ENCODE measurements at regions not wholly inside any gene's neighbourhood (a gene's known extent, or its start where the extent isn't known, plus 50 kb on each side); places are given as distances from the start of the nearest gene placed in this dataset.
"Not testable (repeated sequence)": the region's sequence is repeated elsewhere in the genome, so short reads cannot be mapped to it uniquely, and the experiment has no call there.

- H3K9me3 Mint-ChIP-seq; H3K4me3 Mint-ChIP-seq; H3K27ac Mint-ChIP-seq; ATAC-seq (ENCODE audit: low read depth); H3K4me1 Mint-ChIP-seq; DNase-seq (ENCODE audit: low spot score in 2 of 2); H3K27me3 Mint-ChIP-seq: not testable (repeated sequence)
- H3K36me3 Mint-ChIP-seq: peaks cover 18% of the 10 kb centered on the region
Observed at GRCh38 chr20:30386099-30386498, 871.4 kb upstream of the DEFB115 start.

- H3K9me3 Mint-ChIP-seq; DNase-seq (ENCODE audit: low spot score in 2 of 2); H3K4me3 Mint-ChIP-seq; H3K4me1 Mint-ChIP-seq; H3K27ac Mint-ChIP-seq; H3K27me3 Mint-ChIP-seq; ATAC-seq (ENCODE audit: low read depth): not testable (repeated sequence)
- peaks cover 15% of the 10 kb centered on the region for H3K36me3 Mint-ChIP-seq
Observed at GRCh38 chr20:30387823-30388222, 869.6 kb upstream of the DEFB115 start.

GRCh38 chr20:30393523-30393922 is 863.9 kb upstream of the DEFB115 start:
- not testable (repeated sequence) for H3K9me3 Mint-ChIP-seq; H3K4me1 Mint-ChIP-seq; DNase-seq (ENCODE audit: low spot score in 2 of 2); ATAC-seq (ENCODE audit: low read depth); H3K4me3 Mint-ChIP-seq; H3K27ac Mint-ChIP-seq; H3K27me3 Mint-ChIP-seq
- H3K36me3 Mint-ChIP-seq: peaks cover 22% of the 10 kb centered on the region

- not testable (repeated sequence) for H3K27me3 Mint-ChIP-seq; H3K9me3 Mint-ChIP-seq; H3K4me3 Mint-ChIP-seq; DNase-seq (ENCODE audit: low spot score in 2 of 2); H3K27ac Mint-ChIP-seq; ATAC-seq (ENCODE audit: low read depth); H3K4me1 Mint-ChIP-seq
- peaks cover 43% of the 10 kb centered on the region for H3K36me3 Mint-ChIP-seq
Observed at GRCh38 chr20:30397111-30397510, 860.4 kb upstream of the DEFB115 start.

GRCh38 chr20:30405061-30405460 is 852.4 kb upstream of the DEFB115 start:
- not testable (repeated sequence) for DNase-seq (ENCODE audit: low spot score in 2 of 2); H3K27ac Mint-ChIP-seq; H3K9me3 Mint-ChIP-seq; ATAC-seq (ENCODE audit: low read depth); H3K27me3 Mint-ChIP-seq; H3K4me3 Mint-ChIP-seq; H3K4me1 Mint-ChIP-seq
- H3K36me3 Mint-ChIP-seq: peaks cover 34% of the 10 kb centered on the region

- ATAC-seq (ENCODE audit: low read depth); H3K27me3 Mint-ChIP-seq; H3K4me3 Mint-ChIP-seq; H3K27ac Mint-ChIP-seq; DNase-seq (ENCODE audit: low spot score in 2 of 2); H3K9me3 Mint-ChIP-seq; H3K4me1 Mint-ChIP-seq: not testable (repeated sequence)
- peaks cover 28% of the 10 kb centered on the region for H3K36me3 Mint-ChIP-seq
Observed at GRCh38 chr20:30405585-30405984, 851.9 kb upstream of the DEFB115 start.

GRCh38 chr20:30406370-30406769 is 851.1 kb upstream of the DEFB115 start:
- not testable (repeated sequence) for ATAC-seq (ENCODE audit: low read depth); H3K9me3 Mint-ChIP-seq; H3K4me1 Mint-ChIP-seq; H3K27ac Mint-ChIP-seq; H3K27me3 Mint-ChIP-seq; H3K4me3 Mint-ChIP-seq; DNase-seq (ENCODE audit: low spot score in 2 of 2)
- H3K36me3 Mint-ChIP-seq: peaks cover 20% of the 10 kb centered on the region

- H3K4me3 Mint-ChIP-seq: no peak overlapping the region
Observed at GRCh38 chr20:30412972-30413371, 844.5 kb upstream of the DEFB115 start.

GRCh38 chr20:30417387-30417786 is 840.1 kb upstream of the DEFB115 start:
- not testable (repeated sequence) for H3K27me3 Mint-ChIP-seq; H3K4me3 Mint-ChIP-seq; DNase-seq (ENCODE audit: low spot score in 2 of 2); H3K27ac Mint-ChIP-seq; ATAC-seq (ENCODE audit: low read depth); H3K4me1 Mint-ChIP-seq; H3K9me3 Mint-ChIP-seq
- H3K36me3 Mint-ChIP-seq: peaks cover 18% of the 10 kb centered on the region

More at GRCh38 chr20:30412972-30413371, 844.5 kb upstream of the DEFB115 start:
- no peak for DNase-seq (ENCODE audit: low spot score in 2 of 2)
- H3K27me3 Mint-ChIP-seq: no peaks in the 10 kb centered on the region
- peaks cover 13% of the 10 kb centered on the region for H3K36me3 Mint-ChIP-seq
- no peaks in the 10 kb centered on the region for H3K4me1 Mint-ChIP-seq
- H3K27ac Mint-ChIP-seq: no peak overlapping the region
- peaks cover 14% of the 10 kb centered on the region for H3K9me3 Mint-ChIP-seq
- ATAC-seq (ENCODE audit: low read depth): no peak

- peaks cover 18% of the 10 kb centered on the region for H3K36me3 Mint-ChIP-seq
- H3K27me3 Mint-ChIP-seq; H3K9me3 Mint-ChIP-seq; H3K4me3 Mint-ChIP-seq; H3K27ac Mint-ChIP-seq; ATAC-seq (ENCODE audit: low read depth); H3K4me1 Mint-ChIP-seq; DNase-seq (ENCODE audit: low spot score in 2 of 2): not testable (repeated sequence)
Observed at GRCh38 chr20:30418378-30418777, 839.1 kb upstream of the DEFB115 start.

- Mint-ChIP-seq H3K27me3 (no peaks in the 10 kb centered on the region), H3K27ac (no peak overlapping the region), H3K36me3 (peaks cover 18% of the 10 kb centered on the region), H3K9me3 (peaks cover 3% of the 10 kb centered on the region), H3K4me3 (no peak overlapping the region), H3K4me1 (no peaks in the 10 kb centered on the region)
- DNase-seq (ENCODE audit: low spot score in 2 of 2): no peak
- no peak for ATAC-seq (ENCODE audit: low read depth)
Observed at GRCh38 chr20:30419466-30419865, 838.0 kb upstream of the DEFB115 start.

GRCh38 chr20:30419871-30420420 is 837.5 kb upstream of the DEFB115 start:
- DNase-seq (ENCODE audit: low spot score in 2 of 2); H3K4me3 Mint-ChIP-seq; H3K9me3 Mint-ChIP-seq: not testable (repeated sequence)

More at GRCh38 chr20:30419871-30420420, 837.5 kb upstream of the DEFB115 start:
- H3K36me3 Mint-ChIP-seq: peaks cover 18% of the 10 kb centered on the region
- not testable (repeated sequence) for ATAC-seq (ENCODE audit: low read depth); H3K27ac Mint-ChIP-seq; H3K27me3 Mint-ChIP-seq; H3K4me1 Mint-ChIP-seq
